Psoas muscle (tissue), 7 donors: ENCODE measurements at regions not wholly inside any gene's neighbourhood (a gene's known extent, or its start where the extent isn't known, plus 50 kb on each side); places are given as distances from the start of the nearest gene placed in this dataset.
A peak's percentile ranks its signal among the peaks of the same experiment; 100 is the strongest.

Source experiments
- ATAC-seq, 4 donors: fragments of 200-7000 bp; cut with Tn5 transposase; one replicate each; pipeline ENCODE4 v1.9.1; 2020; ENCODE audit warnings: moderate library complexity in 3 of 4, mild to moderate bottlenecking in 2 of 4
- DNase-seq, 2 donors: peaks; one replicate each; pipeline ENCODE4 v3.0.0-alpha.2; 2020
- H3K27ac ChIP-seq: fragments of 200-600 bp; one replicate; pipeline ENCODE4 v1.8.0; 2022
- H3K27me3 ChIP-seq, 3 donors: fragments of 200-600 bp in 1 of 3; one replicate each; pipeline versions ENCODE4 v1.6.1 to v1.8.0; 2013 to 2022; ENCODE audit warnings: low read length in 2 of 3, mild to moderate bottlenecking in 2 of 3, moderate library complexity in 1 of 3; ENCODE audit not compliant: insufficient read depth in 3 of 3
- H3K36me3 ChIP-seq, 2 donors: fragments of 200-600 bp in 1 of 2; one replicate each; pipeline versions ENCODE4 v1.6.1 to v1.8.0; 2013 to 2022; ENCODE audit warnings: low read depth in 1 of 2, mild to moderate bottlenecking in 1 of 2, moderate library complexity in 1 of 2; ENCODE audit not compliant: insufficient read depth in 1 of 2
- H3K4me1 ChIP-seq: fragments of 200-600 bp; one replicate; pipeline ENCODE4 v1.8.0; 2022
- H3K4me3 ChIP-seq: fragments of 200-600 bp; one replicate; pipeline ENCODE4 v1.8.0; 2022; ENCODE audit warnings: mild to moderate bottlenecking
- H3K9me3 ChIP-seq: fragments of 200-600 bp; one replicate; pipeline ENCODE4 v1.8.0; 2022
- WGBS, 3 donors: extraction: QIAGEN DNeasy Blood & Tissue Kit; methylation state at CpG; one replicate each; pipeline versions ENCODE4 v1.1.6 to v1.1.7; 2013; 5-methylcytosine and 5-hydroxymethylcytosine counted together
- intact Hi-C, 2 donors: fragments of 100-400 bp; cut with DNase I; formaldehyde crosslinking; loops; one replicate each; pipeline versions ENCODE4 v1.11.0 to v1.14.2; 2022
- TF ChIP-seq, protein P1 (sequence below): fragments of 200-600 bp; IDR thresholded peaks from one replicate; pipeline ENCODE4 v1.8.0; 2022; ENCODE audit warnings: antibody characterized with exemption
- donor health status: healthy with polysubstance abuse.
- donor health status: DM: no; HTN: no; CAD: no; lungs with moderate emphysema.
- donor health status: Bipolar disorder and iron deficiency.
- donor health status: healthy.
- donor health status: DM: yes; HTN: yes; CAD: no.
- donor health status: DM: no; HTN: no; CAD: no.
- donor health status: DM: yes; HTN: yes; CAD: no.

DNA sequence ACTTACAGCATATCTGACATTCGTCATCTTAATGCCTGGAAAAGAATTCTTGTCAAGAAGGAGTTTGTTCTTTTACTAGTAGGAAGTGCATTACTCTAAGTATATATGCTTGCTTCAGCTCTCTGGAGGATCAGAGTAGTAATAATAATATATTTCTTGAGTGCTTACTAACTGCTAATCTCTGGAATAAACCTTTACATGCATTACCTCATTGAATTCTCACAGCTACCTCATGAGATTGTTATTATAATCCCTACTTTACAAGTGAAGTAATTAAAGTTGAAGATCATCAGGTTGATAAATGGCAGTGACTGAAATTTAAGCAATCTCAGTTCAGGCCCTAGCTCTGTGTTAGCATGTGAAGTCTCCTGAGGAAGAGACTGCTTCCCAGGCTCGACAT is 115.0 kb upstream of the PDE5A start:
- Histone ChIP-seq H3K4me3 (no peak overlapping the region), H3K9me3 (no peaks in the 10 kb centered on the region), H3K27ac (no peak overlapping the region), H3K36me3 (no peaks in the 10 kb centered on the region), H3K27me3 (no peaks in the 10 kb centered on the region), H3K4me1 (no peaks in the 10 kb centered on the region)
- ATAC-seq (no peak), DNase-seq (no peak)
- 50 to 65% (median 59%) methylated on average over 2 of the region's 2 CpGs for WGBS, 3 donors
- intact Hi-C loops = no loop called here
- TF ChIP-seq, protein P1, sequence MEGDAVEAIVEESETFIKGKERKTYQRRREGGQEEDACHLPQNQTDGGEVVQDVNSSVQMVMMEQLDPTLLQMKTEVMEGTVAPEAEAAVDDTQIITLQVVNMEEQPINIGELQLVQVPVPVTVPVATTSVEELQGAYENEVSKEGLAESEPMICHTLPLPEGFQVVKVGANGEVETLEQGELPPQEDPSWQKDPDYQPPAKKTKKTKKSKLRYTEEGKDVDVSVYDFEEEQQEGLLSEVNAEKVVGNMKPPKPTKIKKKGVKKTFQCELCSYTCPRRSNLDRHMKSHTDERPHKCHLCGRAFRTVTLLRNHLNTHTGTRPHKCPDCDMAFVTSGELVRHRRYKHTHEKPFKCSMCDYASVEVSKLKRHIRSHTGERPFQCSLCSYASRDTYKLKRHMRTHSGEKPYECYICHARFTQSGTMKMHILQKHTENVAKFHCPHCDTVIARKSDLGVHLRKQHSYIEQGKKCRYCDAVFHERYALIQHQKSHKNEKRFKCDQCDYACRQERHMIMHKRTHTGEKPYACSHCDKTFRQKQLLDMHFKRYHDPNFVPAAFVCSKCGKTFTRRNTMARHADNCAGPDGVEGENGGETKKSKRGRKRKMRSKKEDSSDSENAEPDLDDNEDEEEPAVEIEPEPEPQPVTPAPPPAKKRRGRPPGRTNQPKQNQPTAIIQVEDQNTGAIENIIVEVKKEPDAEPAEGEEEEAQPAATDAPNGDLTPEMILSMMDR = no peak

DNA sequence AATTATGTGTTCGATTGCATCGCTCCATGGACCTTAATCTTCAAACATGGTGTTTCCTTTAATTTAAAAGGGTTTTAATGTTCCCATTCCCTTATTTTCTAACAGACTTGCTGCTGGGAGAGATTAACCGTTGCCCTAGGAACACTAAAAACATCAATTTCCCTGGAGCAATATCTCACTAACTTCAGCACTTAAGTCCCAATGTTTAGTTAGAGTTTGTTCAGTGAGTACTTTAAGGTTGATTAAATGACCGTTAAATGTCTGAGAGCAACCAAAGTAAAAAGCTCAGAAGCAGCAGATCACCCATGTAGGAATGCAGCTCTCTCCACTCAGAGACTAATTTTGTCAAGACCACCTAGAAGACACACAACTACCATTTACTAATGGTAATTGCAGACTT is 111.2 kb upstream of the PDE5A start:
- TF ChIP-seq, protein P1 = no peak
- intact Hi-C loops = no loop called here
- DNase-seq (no peak), ATAC-seq (no peak)
- Histone ChIP-seq H3K27me3 (no peaks in the 10 kb centered on the region), H3K9me3 (no peaks in the 10 kb centered on the region), H3K4me3 (no peak overlapping the region), H3K27ac (no peak overlapping the region), H3K36me3 (no peaks in the 10 kb centered on the region), H3K4me1 (peaks cover 21% of the 10 kb centered on the region)
- 57 to 68% (median 61%) methylated on average over 4 of the region's 4 CpGs for WGBS, 3 donors

DNA sequence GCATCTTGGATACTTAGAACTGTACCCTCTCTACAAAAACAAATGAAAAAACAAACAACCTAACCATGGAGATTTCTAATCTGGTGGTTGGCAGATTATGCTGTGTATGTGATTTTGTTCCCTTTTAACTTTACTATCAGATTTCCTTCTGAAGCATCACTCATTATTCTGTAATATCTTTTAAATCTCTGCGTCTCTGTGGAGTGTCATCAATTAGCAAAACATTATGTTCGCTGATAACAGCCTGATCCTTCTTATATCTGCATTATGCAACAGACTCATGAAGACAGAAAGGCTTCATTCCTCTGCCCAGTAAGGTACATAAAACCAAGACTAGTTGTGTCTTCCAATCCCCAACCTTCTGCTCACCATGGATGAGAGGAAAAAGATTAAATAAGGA is 110.3 kb upstream of the PDE5A start:
- ATAC-seq (no peak), DNase-seq (no peak)
- no peak overlapping the region for H3K4me3 ChIP-seq
- H3K27me3 ChIP-seq = no peaks in the 10 kb centered on the region
- 88 to 90% (median 90%) methylated on average over 2 of the region's 2 CpGs for WGBS, 3 donors
- intact Hi-C loops = no loop called here
- H3K4me1 ChIP-seq = peaks cover 21% of the 10 kb centered on the region
- H3K36me3 ChIP-seq = peaks cover 0 to 1% of the 10 kb centered on the region in 2 donors
- H3K27ac ChIP-seq = no peak overlapping the region
- H3K9me3 ChIP-seq = no peaks in the 10 kb centered on the region
- TF ChIP-seq, protein P1 = no peak

DNA sequence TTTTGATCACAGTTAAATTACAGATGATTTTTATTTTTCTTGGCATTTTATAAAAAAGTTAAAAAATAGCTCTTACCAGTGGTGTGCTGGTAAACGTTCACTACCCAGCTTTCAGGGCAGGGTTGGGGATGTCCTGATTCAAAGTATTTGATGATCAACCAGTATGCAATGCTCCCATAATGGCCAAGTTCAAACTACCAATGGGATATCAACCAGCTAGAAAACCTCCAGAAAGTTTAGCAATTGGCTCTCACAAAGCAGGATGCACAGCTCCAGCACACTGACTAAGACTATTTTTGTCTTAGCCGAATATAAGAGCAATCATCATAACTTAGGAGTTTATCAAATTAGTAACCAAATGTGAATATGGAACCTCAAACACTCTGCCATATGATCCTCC is 108.0 kb upstream of the PDE5A start:
- intact Hi-C loops = no loop called here
- H3K4me3 ChIP-seq = no peak overlapping the region
- peaks cover 0 to 2% of the 10 kb centered on the region in 2 donors for H3K36me3 ChIP-seq
- WGBS, 3 donors = 61 to 84% (median 62%) methylated on average over 2 of the region's 2 CpGs
- no peaks in the 10 kb centered on the region for H3K9me3 ChIP-seq
- TF ChIP-seq, protein P1 = no peak
- ATAC-seq (no peak), DNase-seq (no peak)
- peak overlapping the region; percentile 88 for H3K27ac ChIP-seq
- peaks cover 21% of the 10 kb centered on the region for H3K4me1 ChIP-seq
- no peaks in the 10 kb centered on the region for H3K27me3 ChIP-seq

DNA sequence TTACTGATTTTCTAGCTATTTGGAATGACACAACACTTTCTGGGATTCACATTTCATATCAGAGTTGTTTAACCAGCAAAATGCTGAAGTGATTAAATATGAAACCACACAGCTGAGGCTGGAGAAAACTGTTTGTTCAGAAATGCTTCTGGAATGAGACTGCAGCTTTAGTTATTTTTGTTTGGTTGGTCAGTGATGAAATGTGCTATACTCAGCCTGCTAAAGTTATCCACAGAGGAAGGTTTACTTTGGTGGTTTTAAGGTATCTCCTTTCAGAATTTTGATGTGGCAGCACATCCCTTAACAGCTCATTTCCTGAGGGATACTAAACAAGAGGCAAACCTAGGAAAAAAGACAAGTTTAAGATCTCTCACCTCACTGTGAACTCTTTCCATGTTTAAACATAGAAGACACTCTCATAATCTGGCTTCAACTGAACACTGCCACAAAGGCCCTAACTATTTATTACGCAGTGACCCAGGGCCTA is 106.6 kb upstream of the PDE5A start:
- WGBS, 3 donors = 29 to 53% (median 38%) methylated on average over 1 of the region's 1 CpG
- H3K36me3 ChIP-seq = peaks cover 0 to 2% of the 10 kb centered on the region in 2 donors
- intact Hi-C loops = no loop called here
- H3K9me3 ChIP-seq = no peaks in the 10 kb centered on the region
- peak overlapping the region; percentile 88 for H3K27ac ChIP-seq
- no peak overlapping the region for H3K4me3 ChIP-seq
- H3K27me3 ChIP-seq = no peaks in the 10 kb centered on the region
- ATAC-seq = peak; percentile 93 to 97 (median 96)
- TF ChIP-seq, protein P1 = no peak
- DNase-seq = no peak
- peaks cover 30% of the 10 kb centered on the region for H3K4me1 ChIP-seq
